GM18873 (cell line): ENCODE measurements at regions not wholly inside any gene's neighbourhood (a gene's known extent, or its start where the extent isn't known, plus 50 kb on each side); places are given as distances from the start of the nearest gene placed in this dataset.
"Not testable (repeated sequence)": the region's sequence is repeated elsewhere in the genome, so short reads cannot be mapped to it uniquely, and the experiment has no call there.

ENCODE experiments used
- ATAC-seq: cut with Tn5 transposase; IDR thresholded peaks from one replicate; pipeline ENCODE4 v1.9.1; 2021; ENCODE audit warnings: mild to moderate bottlenecking, moderate library complexity, moderate number of reproducible peaks; ENCODE audit not compliant: unreplicated experiment, low FRiP score

- ATAC-seq: not testable (repeated sequence)
Measured at GRCh38 chr7:65193334-65194058, 180.2 kb upstream of the ZNF92 start.

- ATAC-seq: not testable (repeated sequence)
Measured at GRCh38 chr7:65177041-65177440, 170.6 kb upstream of the ERV3-1 start.

GRCh38 chr7:65150105-65150504 is 143.6 kb upstream of the ERV3-1 start:
- not testable (repeated sequence) for ATAC-seq

- not testable (repeated sequence) for ATAC-seq
Measured at GRCh38 chr7:65146118-65146914, 139.8 kb upstream of the ERV3-1 start.

- not testable (repeated sequence) for ATAC-seq
Measured at GRCh38 chr7:65145710-65146109, 139.2 kb upstream of the ERV3-1 start.

GRCh38 chr7:65145008-65145407 is 138.5 kb upstream of the ERV3-1 start:
- ATAC-seq: not testable (repeated sequence)

GRCh38 chr7:65144557-65144956 is 138.1 kb upstream of the ERV3-1 start:
- not testable (repeated sequence) for ATAC-seq

- ATAC-seq: not testable (repeated sequence)
Measured at GRCh38 chr7:65144119-65144518, 137.6 kb upstream of the ERV3-1 start.

GRCh38 chr7:65141894-65142293 is 135.4 kb upstream of the ERV3-1 start:
- not testable (repeated sequence) for ATAC-seq

GRCh38 chr7:65141405-65141778 is 134.9 kb upstream of the ERV3-1 start:
- not testable (repeated sequence) for ATAC-seq

GRCh38 chr7:65140543-65141404 is 134.3 kb upstream of the ERV3-1 start:
- not testable (repeated sequence) for ATAC-seq

GRCh38 chr7:65136850-65137249 is 130.4 kb upstream of the ERV3-1 start:
- ATAC-seq: not testable (repeated sequence)

GRCh38 chr7:65133087-65133486 is 126.6 kb upstream of the ERV3-1 start:
- not testable (repeated sequence) for ATAC-seq

GRCh38 chr7:65132256-65132655 is 125.8 kb upstream of the ERV3-1 start:
- ATAC-seq: not testable (repeated sequence)

GRCh38 chr7:65127364-65127763 is 120.9 kb upstream of the ERV3-1 start:
- ATAC-seq: not testable (repeated sequence)

GRCh38 chr7:65124600-65124999 is 118.1 kb upstream of the ERV3-1 start:
- not testable (repeated sequence) for ATAC-seq

- ATAC-seq: not testable (repeated sequence)
Measured at GRCh38 chr7:65105650-65106203, 99.2 kb upstream of the ERV3-1 start.

GRCh38 chr7:65100499-65100898 is 94.0 kb upstream of the ERV3-1 start:
- not testable (repeated sequence) for ATAC-seq

- not testable (repeated sequence) for ATAC-seq
Measured at GRCh38 chr7:65081669-65082055, 75.2 kb upstream of the ERV3-1 start.
